Astrocyte (in vitro differentiated cells and primary cell): ENCODE measurements at regions not wholly inside any gene's neighbourhood (a gene's known extent, or its start where the extent isn't known, plus 50 kb on each side); places are given as distances from the start of the nearest gene placed in this dataset.

Experiments
- CTCF ChIP-seq: IDR thresholded peaks from 2 replicates; pipeline ENCODE4 v1.5.1; 2011; ENCODE audit warnings: low read depth, mild to moderate bottlenecking, inconsistent platforms, low read length, moderate library complexity; ENCODE audit not compliant: insufficient read depth
- EZH2 ChIP-seq: IDR thresholded peaks from 2 replicates; pipeline ENCODE4 v1.6.1; 2012; ENCODE audit warnings: mild to moderate bottlenecking, low read length, inconsistent platforms; ENCODE audit not compliant: insufficient read depth

DNA sequence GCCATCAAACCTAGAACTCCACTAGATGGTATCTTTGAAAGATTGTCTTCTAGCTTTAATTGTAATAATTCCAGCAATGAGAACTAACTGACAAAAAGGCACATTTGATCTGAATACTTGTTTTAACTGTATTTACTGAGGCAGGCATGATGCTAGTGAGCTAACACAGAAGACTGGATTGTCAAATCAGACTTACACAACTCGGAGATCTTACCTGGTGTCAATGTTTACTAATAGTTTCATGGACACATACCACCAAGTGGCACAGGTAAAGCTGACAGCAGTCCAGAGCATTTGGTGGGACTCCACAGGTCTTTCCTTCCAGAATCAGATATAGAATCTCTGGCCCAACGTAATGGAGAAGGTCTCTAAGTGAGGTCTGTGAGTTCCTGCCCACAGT is 229.9 kb upstream of the BOD1L1 start:
- TF ChIP-seq CTCF (no peak), EZH2 (no peak)
